Liver (tissue), 8 donors: ENCODE measurements at regions not wholly inside any gene's neighbourhood (a gene's known extent, or its start where the extent isn't known, plus 50 kb on each side); places are given as distances from the start of the nearest gene placed in this dataset.

ENCODE experiments used
- DNase-seq: peaks from one replicate; pipeline ENCODE4 v3.0.0-alpha.2; 2017; ENCODE audit warnings: low spot score
- H3K27ac ChIP-seq, 2 donors: one replicate each; pipeline ENCODE4 v1.7.0; 2013; ENCODE audit warnings: inconsistent platforms in 2 of 2, low read length in 2 of 2, control low read depth in 1 of 2, low read depth in 1 of 2, mild to moderate bottlenecking in 1 of 2
- H3K27me3 ChIP-seq, 4 donors: one replicate each; pipeline versions ENCODE4 v1.6.1 to v1.7.0; 2013; ENCODE audit warnings: low read length in 3 of 4, inconsistent platforms in 1 of 4, mild to moderate bottlenecking in 1 of 4, moderate library complexity in 1 of 4; ENCODE audit not compliant: control insufficient read depth in 4 of 4, insufficient read depth in 4 of 4
- H3K36me3 ChIP-seq, 4 donors: one replicate each; pipeline versions ENCODE4 v1.6.1 to v1.7.0; 2013; ENCODE audit warnings: low read length in 3 of 4, mild to moderate bottlenecking in 3 of 4, low read depth in 1 of 4, moderate library complexity in 1 of 4; ENCODE audit not compliant: control insufficient read depth in 4 of 4, insufficient read depth in 3 of 4
- H3K4me1 ChIP-seq, 4 donors: one replicate each; pipeline versions ENCODE4 v1.6.1 to v1.7.0; 2013; ENCODE audit warnings: low read length in 3 of 4, mild to moderate bottlenecking in 3 of 4, moderate library complexity in 1 of 4; ENCODE audit not compliant: control insufficient read depth in 4 of 4, insufficient read depth in 4 of 4
- H3K4me3 ChIP-seq, 3 donors: one replicate each; pipeline versions ENCODE4 v1.6.1 to v1.7.0; 2013; ENCODE audit warnings: low read length in 3 of 3, control low read depth in 1 of 3, low read depth in 1 of 3, mild to moderate bottlenecking in 1 of 3
- H3K9ac ChIP-seq, 2 donors: one replicate each; pipeline ENCODE4 v1.7.0; 2013; ENCODE audit warnings: low read length in 2 of 2, mild to moderate bottlenecking in 2 of 2, moderate library complexity in 2 of 2, control low read depth in 1 of 2, low read depth in 1 of 2
- H3K9me3 ChIP-seq, 4 donors: one replicate each; pipeline versions ENCODE4 v1.6.1 to v1.7.0; 2013; ENCODE audit warnings: low read length in 3 of 4; ENCODE audit not compliant: control insufficient read depth in 4 of 4
- ATF3 ChIP-seq: IDR thresholded peaks from 2 replicates; pipeline ENCODE4 v1.6.1; 2016; ENCODE audit warnings: antibody characterized with exemption
- CTCF ChIP-seq: fragments of 150-350 bp; IDR thresholded peaks from 2 replicates; pipeline ENCODE4 v1.5.1; 2017; ENCODE audit warnings: improper control_type of control experiment, low read depth, low read length; ENCODE audit not compliant: missing input control
- EGR1 ChIP-seq, 2 donors: IDR thresholded peaks; 2 replicates each; pipeline ENCODE4 v1.6.1; 2016 to 2018; ENCODE audit warnings: antibody characterized with exemption in 2 of 2, low read depth in 2 of 2
- FOXA1 ChIP-seq: IDR thresholded peaks from 2 replicates; pipeline ENCODE4 v1.6.1; 2016; ENCODE audit warnings: antibody characterized with exemption
- FOXA2 ChIP-seq: IDR thresholded peaks from 2 replicates; pipeline ENCODE4 v1.6.1; 2016; ENCODE audit warnings: antibody characterized with exemption
- GABPA ChIP-seq, 2 donors: IDR thresholded peaks in 1 of 2; conservative IDR thresholded peaks in 1 of 2; 2 replicates each; pipeline ENCODE4 v1.6.1; 2016; ENCODE audit warnings: antibody characterized with exemption in 2 of 2, mild to moderate bottlenecking in 1 of 2, moderate library complexity in 1 of 2
- HNF4A ChIP-seq, 2 donors: conservative IDR thresholded peaks; 2 replicates each; pipeline ENCODE4 v1.6.1; 2016; ENCODE audit warnings: antibody characterized with exemption in 2 of 2, mild to moderate bottlenecking in 2 of 2
- HNF4G ChIP-seq: IDR thresholded peaks from 2 replicates; pipeline ENCODE4 v1.6.1; 2016; ENCODE audit warnings: antibody characterized with exemption
- JUND ChIP-seq, 2 donors: IDR thresholded peaks; 2 replicates each; pipeline ENCODE4 v1.6.1; 2016; ENCODE audit warnings: antibody characterized with exemption in 2 of 2
- MAX ChIP-seq: IDR thresholded peaks from 2 replicates; pipeline ENCODE4 v1.6.1; 2016; ENCODE audit warnings: antibody characterized with exemption
- REST ChIP-seq: IDR thresholded peaks from 2 replicates; pipeline ENCODE4 v1.6.1; 2016; ENCODE audit warnings: antibody characterized with exemption, mild to moderate bottlenecking
- RXRA ChIP-seq, 2 donors: IDR thresholded peaks; 2 replicates each; pipeline ENCODE4 v1.6.1; 2017 to 2018; ENCODE audit warnings: antibody characterized with exemption in 2 of 2, mild to moderate bottlenecking in 1 of 2
- SP1 ChIP-seq: IDR thresholded peaks from 2 replicates; pipeline ENCODE4 v1.6.1; 2018; ENCODE audit warnings: antibody characterized with exemption, mild to moderate bottlenecking
- TAF1 ChIP-seq: conservative IDR thresholded peaks from 2 replicates; pipeline ENCODE4 v1.6.1; 2016; ENCODE audit warnings: antibody characterized with exemption, mild to moderate bottlenecking
- YY1 ChIP-seq: IDR thresholded peaks from 2 replicates; pipeline ENCODE4 v1.6.1; 2016; ENCODE audit warnings: antibody characterized with exemption, mild to moderate bottlenecking
- ZBTB33 ChIP-seq: IDR thresholded peaks from 2 replicates; pipeline ENCODE4 v1.6.1; 2016; ENCODE audit warnings: antibody characterized with exemption
- WGBS: extraction: QIAGEN DNeasy Blood & Tissue Kit; methylation state at CpG from one replicate; pipeline ENCODE4 v1.1.7; 2013; 5-methylcytosine and 5-hydroxymethylcytosine counted together
- donor health status: healthy.
- donor health status: healthy.
- donor health status: healthy.
- donor health status: healthy.
- donor health status: healthy.

- no peaks in the 10 kb centered on the region for H3K27me3 ChIP-seq
- H3K36me3 ChIP-seq: no peaks in the 10 kb centered on the region
- DNase-seq: no peak
- H3K4me3 ChIP-seq: no peak overlapping the region
- H3K27ac ChIP-seq: no peak overlapping the region
- no peak overlapping the region for H3K9ac ChIP-seq
- no peaks in the 10 kb centered on the region for H3K4me1 ChIP-seq
- no peaks in the 10 kb centered on the region for H3K9me3 ChIP-seq
- 87% methylated on average over 9 of the region's 9 CpGs for WGBS
- TF ChIP-seq JUND (IDR thresholded peaks at IDR 0.05): no peak
- no peak for TF ChIP-seq RXRA (IDR thresholded peaks at IDR 0.05)
- no peak for TF ChIP-seq ZBTB33
- no peak for TF ChIP-seq FOXA2
- no peak for TF ChIP-seq TAF1
- no peak for TF ChIP-seq EGR1 (IDR thresholded peaks at IDR 0.05; ENCODE audit: low read depth in 2 of 2)
- TF ChIP-seq REST: no peak
- no peak for TF ChIP-seq YY1
- TF ChIP-seq GABPA (IDR thresholded peaks at IDR 0.05 in 1 of 2, conservative IDR thresholded peaks at IDR 0.05 in 1 of 2): no peak
- no peak for TF ChIP-seq ATF3
- no peak for TF ChIP-seq MAX
- TF ChIP-seq CTCF: no peak
- no peak for TF ChIP-seq HNF4A (conservative IDR thresholded peaks at IDR 0.05)
- TF ChIP-seq SP1: no peak
- TF ChIP-seq HNF4G: no peak
- no peak for TF ChIP-seq FOXA1
These were observed 76.6 kb upstream of the KLF13 start for GRCh38 chr15:31250033-31250432.

- H3K4me1 ChIP-seq: no peaks in the 10 kb centered on the region
- WGBS: 88% methylated on average over 7 of the region's 7 CpGs
- H3K27me3 ChIP-seq: no peaks in the 10 kb centered on the region
- no peak overlapping the region for H3K4me3 ChIP-seq
- H3K36me3 ChIP-seq: no peaks in the 10 kb centered on the region
- no peak overlapping the region for H3K27ac ChIP-seq
- no peak overlapping the region for H3K9ac ChIP-seq
- no peak for TF ChIP-seq TAF1
- no peak for TF ChIP-seq ZBTB33
- no peak for TF ChIP-seq HNF4A (conservative IDR thresholded peaks at IDR 0.05)
- TF ChIP-seq JUND (IDR thresholded peaks at IDR 0.05): no peak
- no peak for DNase-seq
- H3K9me3 ChIP-seq: no peaks in the 10 kb centered on the region
These were observed 75.5 kb upstream of the KLF13 start for GRCh38 chr15:31251165-31251564.
